HepG2 (cell line): ENCODE measurements at regions not wholly inside any gene's neighbourhood (a gene's known extent, or its start where the extent isn't known, plus 50 kb on each side); places are given as distances from the start of the nearest gene placed in this dataset.

ENCODE experiments used
- ATAC-seq: fragments of 200-7000 bp; cut with Tn5 transposase; 3 replicates; pipeline ENCODE4 v1.9.1; 2020; ENCODE audit warnings: mild to moderate bottlenecking, moderate library complexity
- BruUV-seq: library from RNA; stranded (reverse); fragments of 400-500 nt; replicated peaks from 2 replicates; lab custom pipeline; 2021; lab: Mats Ljungman, UMichigan
- CTCF ChIA-PET: fragments of 300-600 bp; formaldehyde crosslinking; extraction: SDS; loops from one replicate; lab custom pipeline; 2021; ENCODE audit warnings: low total read pairs, inconsistent platforms, low intra/inter-chr PET ratio; lab: Yijun Ruan, JAX
- POLR2A ChIA-PET: fragments of 350-600 bp; sonication (Branson Sonifier 250); formaldehyde crosslinking; loops from one replicate; lab custom pipeline; 2020; ENCODE audit warnings: antibody characterized with exemption, inconsistent platforms; lab: Yijun Ruan, JAX
- DNase-seq: peaks from one replicate; pipeline ENCODE4 v3.0.0-alpha.2; 2015; ENCODE audit warnings: low spot score
- FAIRE-seq: peaks from 3 replicates; lab custom pipeline; 2011; peaks lifted over from hg19 to GRCh38; lab: Jason Lieb, UNC
- H2AFZ ChIP-seq: one replicate; pipeline ENCODE4 v1.6.1; 2011; ENCODE audit warnings: low read length, inconsistent platforms
- H3K27ac ChIP-seq: fragments of 300-600 bp; 3 replicates; pipeline ENCODE4 v1.8.0; 2011; ENCODE audit warnings: mixed run types, mild to moderate bottlenecking, mixed read lengths, low read length, inconsistent platforms; ENCODE audit not compliant: insufficient read depth; ENCODE audit errors: extremely low read length
- H3K27me3 ChIP-seq, 2 experiments: fragments of 200-600 bp in 1 of 2; 2 replicates in 1 of 2; 3 replicates in 1 of 2; pipeline versions ENCODE4 v1.6.0 to v1.8.0; 2011; ENCODE audit warnings: low read length in 2 of 2, mild to moderate bottlenecking in 2 of 2, moderate library complexity in 2 of 2, inconsistent platforms in 1 of 2; ENCODE audit not compliant: insufficient read depth in 2 of 2, control insufficient read depth in 1 of 2
- H3K36me3 ChIP-seq, 2 experiments: fragments of 200-600 bp in 1 of 2; replicated peaks in 1 of 2; 2 replicates in 1 of 2; 3 replicates in 1 of 2; pipeline versions ENCODE4 v1.5.1 to v1.8.0; 2011; ENCODE audit warnings: low read length in 2 of 2, inconsistent platforms in 1 of 2; ENCODE audit not compliant: insufficient read depth in 2 of 2, control insufficient read depth in 1 of 2
- H3K4me1 ChIP-seq: 2 replicates; pipeline ENCODE4 v1.5.1; 2012; ENCODE audit warnings: low read length, inconsistent platforms; ENCODE audit not compliant: insufficient read depth
- H3K4me2 ChIP-seq: 2 replicates; pipeline ENCODE4 v1.6.0; 2011; ENCODE audit warnings: low read depth, low read length, inconsistent platforms
- H3K4me3 ChIP-seq, 3 experiments: fragments of 200-600 bp in 1 of 3; sonication (generic), shearing (Covaris generic) in 1 of 3; replicated peaks in 1 of 3; 2 replicates each; pipeline ENCODE4 v1.5.1; 2011 to 2016; ENCODE audit warnings: low read length in 3 of 3, inconsistent platforms in 2 of 3, low read depth in 2 of 3, mild to moderate bottlenecking in 2 of 3, control low read depth in 1 of 3, mixed read lengths in 1 of 3; ENCODE audit not compliant: insufficient read depth in 1 of 3
- H3K79me2 ChIP-seq: one replicate; pipeline ENCODE4 v1.6.1; 2011; ENCODE audit warnings: low read length, inconsistent platforms; ENCODE audit not compliant: insufficient read depth
- H3K9ac ChIP-seq: 2 replicates; pipeline ENCODE4 v1.6.0; 2011; ENCODE audit warnings: mild to moderate bottlenecking, low read depth, low read length, inconsistent platforms; ENCODE audit not compliant: insufficient read depth
- H3K9me3 ChIP-seq: 2 replicates; pipeline ENCODE4 v1.5.1; 2012; ENCODE audit warnings: mild to moderate bottlenecking, low read length
- H4K20me1 ChIP-seq: 2 replicates; pipeline ENCODE4 v1.6.0; 2011; ENCODE audit warnings: inconsistent platforms, mild to moderate bottlenecking, low read length, moderate library complexity; ENCODE audit not compliant: insufficient read depth
- BORCS8-MEF2B ChIP-seq: sonication (generic); formaldehyde crosslinking; IDR thresholded peaks from 2 replicates; pipeline ENCODE4 v1.8.0; 2022; ENCODE audit warnings: mild to moderate bottlenecking, missing genetic modification reagents
- HNF4A ChIP-seq: sonication (generic); formaldehyde crosslinking; IDR thresholded peaks from 2 replicates; pipeline ENCODE4 v1.4.0; 2020; ENCODE audit warnings: missing genetic modification reagents
- NFRKB ChIP-seq: fragments of 450-650 bp; IDR thresholded peaks from 2 replicates; pipeline ENCODE4 v1.6.1; 2017
- RARG ChIP-seq: sonication (generic); formaldehyde crosslinking; IDR thresholded peaks from 2 replicates; pipeline ENCODE4 v1.4.0; 2020; ENCODE audit warnings: low read depth, mild to moderate bottlenecking, missing genetic modification reagents
- SAFB2 ChIP-seq: sonication (generic); formaldehyde crosslinking; IDR thresholded peaks from 2 replicates; pipeline ENCODE4 v1.5.1; 2020; ENCODE audit warnings: missing genetic modification reagents, low read depth, mild to moderate bottlenecking, borderline replicate concordance
- SNRNP70 ChIP-seq: fragments of 200-400 bp; formaldehyde crosslinking; IDR thresholded peaks from 2 replicates; pipeline ENCODE4 v1.6.1; 2017; ENCODE audit warnings: mild to moderate bottlenecking, low read depth, low read length, moderate library complexity
- WIZ ChIP-seq: sonication (generic); formaldehyde crosslinking; IDR thresholded peaks from 2 replicates; pipeline ENCODE4 v1.5.1; 2020; ENCODE audit warnings: mild to moderate bottlenecking, missing genetic modification reagents
- XBP1 ChIP-seq: sonication (generic); formaldehyde crosslinking; IDR thresholded peaks from 2 replicates; pipeline ENCODE4 v1.5.0; 2020; ENCODE audit warnings: missing genetic modification reagents
- YEATS4 ChIP-seq: sonication (generic); formaldehyde crosslinking; IDR thresholded peaks from 2 replicates; pipeline ENCODE4 v1.4.0; 2020; ENCODE audit warnings: missing genetic modification reagents, borderline replicate concordance
- ZNF20 ChIP-seq: sonication (generic); formaldehyde crosslinking; IDR thresholded peaks from 2 replicates; pipeline ENCODE4 v1.4.0; 2020; ENCODE audit warnings: mild to moderate bottlenecking, moderate library complexity, missing genetic modification reagents
- ZNF367 ChIP-seq: sonication (generic); formaldehyde crosslinking; IDR thresholded peaks from 2 replicates; pipeline ENCODE4 v1.4.0; 2020; ENCODE audit warnings: missing genetic modification reagents, borderline replicate concordance
- ZNF747 ChIP-seq: sonication (generic); formaldehyde crosslinking; IDR thresholded peaks from 2 replicates; pipeline ENCODE4 v1.8.1; 2023; ENCODE audit warnings: missing genetic modification reagents, mild to moderate bottlenecking, borderline replicate concordance
- ZNF878 ChIP-seq: sonication (generic); formaldehyde crosslinking; IDR thresholded peaks from 2 replicates; pipeline ENCODE4 v1.8.1; 2023; ENCODE audit warnings: mild to moderate bottlenecking, missing genetic modification reagents, moderate library complexity
- ZZZ3 ChIP-seq: sonication (generic); formaldehyde crosslinking; IDR thresholded peaks from 2 replicates; pipeline ENCODE4 v1.4.0; 2020; ENCODE audit warnings: missing genetic modification reagents, mild to moderate bottlenecking, borderline replicate concordance
- WGBS: methylation state at CpG from one replicate; pipeline ENCODE4 v1.1.6; 2017; ENCODE audit warnings: low lambda C conversion rate; 5-methylcytosine and 5-hydroxymethylcytosine counted together
- in situ Hi-C: cut with HindIII; loops from 2 replicates; pipeline ENCODE4 v1.10.0; 2017; ENCODE audit warnings: low pct_unique_long_range_greater_than_20kb; ENCODE audit not compliant: extremely low pct_ligation_motif_present
- intact Hi-C: fragments of 100-400 bp; cut with micrococcal nuclease; formaldehyde crosslinking; loops from one replicate; pipeline ENCODE4 v1.10.0; 2022; ENCODE audit not compliant: unreplicated experiment
- TF ChIP-seq, protein P1 (sequence below): sonication (generic); formaldehyde crosslinking; conservative IDR thresholded peaks from 2 replicates; pipeline ENCODE4 v1.8.0; 2022; ENCODE audit warnings: low read depth, missing genetic modification reagents

DNA sequence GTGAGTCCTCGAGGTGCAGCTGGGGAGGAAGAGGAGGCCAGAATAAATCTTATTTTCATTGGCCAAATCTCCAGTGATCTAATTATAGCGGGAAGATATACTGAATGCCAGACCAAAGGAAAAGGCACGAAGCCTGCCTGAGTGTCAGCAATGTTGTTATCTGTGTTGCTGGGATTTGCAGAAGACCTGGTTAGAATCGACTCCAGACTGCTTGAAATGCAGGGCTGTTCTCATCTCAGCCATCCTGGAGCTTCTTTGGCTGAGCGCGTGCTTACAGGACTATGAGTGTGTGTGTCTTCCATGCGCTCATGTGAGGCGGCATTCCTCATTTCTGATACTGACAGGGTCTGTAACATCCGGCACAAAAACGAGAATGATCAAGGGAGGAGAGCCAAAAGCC lies 81.2 kb downstream of the TSN start (continued):
- TF ChIP-seq YEATS4 (no peak), ZNF20 (CRISPR knock-in tag) (no peak), SNRNP70 (no peak), ZNF878 (CRISPR knock-in tag) (no peak), ZNF747 (CRISPR knock-in tag) (no peak), XBP1 (no peak), ZZZ3 (CRISPR knock-in tag) (no peak), NFRKB (no peak), ZNF367 (CRISPR knock-in tag) (no peak), BORCS8-MEF2B (CRISPR knock-in tag) (no peak), HNF4A (CRISPR knock-in tag) (no peak), SAFB2 (CRISPR knock-in tag) (no peak), WIZ (CRISPR knock-in tag) (no peak)
- TF ChIP-seq, protein P1, sequence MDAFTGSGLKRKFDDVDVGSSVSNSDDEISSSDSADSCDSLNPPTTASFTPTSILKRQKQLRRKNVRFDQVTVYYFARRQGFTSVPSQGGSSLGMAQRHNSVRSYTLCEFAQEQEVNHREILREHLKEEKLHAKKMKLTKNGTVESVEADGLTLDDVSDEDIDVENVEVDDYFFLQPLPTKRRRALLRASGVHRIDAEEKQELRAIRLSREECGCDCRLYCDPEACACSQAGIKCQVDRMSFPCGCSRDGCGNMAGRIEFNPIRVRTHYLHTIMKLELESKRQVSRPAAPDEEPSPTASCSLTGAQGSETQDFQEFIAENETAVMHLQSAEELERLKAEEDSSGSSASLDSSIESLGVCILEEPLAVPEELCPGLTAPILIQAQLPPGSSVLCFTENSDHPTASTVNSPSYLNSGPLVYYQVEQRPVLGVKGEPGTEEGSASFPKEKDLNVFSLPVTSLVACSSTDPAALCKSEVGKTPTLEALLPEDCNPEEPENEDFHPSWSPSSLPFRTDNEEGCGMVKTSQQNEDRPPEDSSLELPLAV (CRISPR knock-in tag) = no peak
- TF ChIP-seq, all 625 proteins: peak for 0

DNA sequence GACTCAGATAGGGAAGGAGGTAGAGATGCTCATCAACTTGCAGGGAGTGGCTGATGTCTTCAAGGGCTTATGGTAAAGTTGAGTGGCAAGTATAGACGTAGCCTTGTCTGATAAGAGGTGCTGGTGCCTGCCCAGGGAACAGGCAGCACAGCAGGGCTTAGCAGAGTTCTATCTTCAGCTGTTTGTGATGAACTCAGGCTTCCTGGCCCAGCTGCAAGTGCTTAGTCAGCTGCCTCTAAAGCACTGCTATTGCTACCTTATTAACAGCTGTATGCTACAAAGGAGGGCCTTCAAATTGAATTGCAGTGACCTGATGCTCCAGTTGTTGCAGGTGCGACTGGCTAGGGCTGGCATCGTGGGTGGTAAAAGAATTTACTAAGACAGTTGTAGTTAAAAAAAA lies 82.1 kb downstream of the TSN start:
- H3K9ac ChIP-seq = no peak overlapping the region
- no peaks in the 10 kb centered on the region for H3K4me1 ChIP-seq
- no peaks in the 10 kb centered on the region for H3K79me2 ChIP-seq
- H4K20me1 ChIP-seq = no peaks in the 10 kb centered on the region
- no peak for TF ChIP-seq RARG (CRISPR knock-in tag)
- FAIRE-seq = no peak
- no peak overlapping the region for H3K4me3 ChIP-seq
- no peak overlapping the region for H3K4me2 ChIP-seq
- intact Hi-C loops (no loop called here), in situ Hi-C loops (no loop called here)
- no peak overlapping the region for H3K27ac ChIP-seq
- POLR2A ChIA-PET = no interaction called here
- no peak overlapping the region for H2AFZ ChIP-seq
- WGBS = 19% methylated on average over 3 of the region's 3 CpGs
- H3K27me3 ChIP-seq = peaks cover 5 to 40% of the 10 kb centered on the region in 2 experiments; a peak in 3 of 5 replicates
- no peaks in the 10 kb centered on the region for H3K36me3 ChIP-seq
- BruUV-seq = no TSS peak
- H3K9me3 ChIP-seq = no peaks in the 10 kb centered on the region
- no peak for ATAC-seq
- DNase-seq = no peak
- CTCF ChIA-PET = no interaction called here
